ENCODE measurements at regions not wholly inside any gene's neighbourhood (a gene's known extent, or its start where the extent isn't known, plus 50 kb on each side); places are given as distances from the start of the nearest gene placed in this dataset.

- Histone ChIP-seq H3F3A (ENCODE audit: insufficient read depth, low read length) (no peaks in the 10 kb centered on the region), H3K4me3 (ENCODE audit: low read depth, low read length, poor library complexity, severe bottlenecking) (no peak overlapping the region), H3K79me2 (ENCODE audit: insufficient read depth, low read length) (no peaks in the 10 kb centered on the region), H4K20me1 (ENCODE audit: insufficient read depth, low read length) (no peaks in the 10 kb centered on the region), H3K27ac (ENCODE audit: low read depth, low read length, poor library complexity, severe bottlenecking) (no peak overlapping the region), H2AFZ (ENCODE audit: low read length) (no peak overlapping the region), H3K27me3 (ENCODE audit: insufficient read depth, low read length) (no peaks in the 10 kb centered on the region), H3K9ac (ENCODE audit: low read length) (no peak overlapping the region), H3K9me2 (ENCODE audit: low read depth, low read length) (no peaks in the 10 kb centered on the region), H3K4me2 (ENCODE audit: low read length) (no peak overlapping the region), H3K4me1 (ENCODE audit: insufficient read depth, low read length, severe bottlenecking) (no peaks in the 10 kb centered on the region), H3K9me3 (ENCODE audit: low read length) (no peaks in the 10 kb centered on the region), H3K36me3 (ENCODE audit: insufficient read depth, low read length) (no peaks in the 10 kb centered on the region)
- TF ChIP-seq EZH2 (IDR thresholded peaks at IDR 0.05; ENCODE audit: borderline replicate concordance, low read length): no peak
- TF ChIP-seq, protein P1, sequence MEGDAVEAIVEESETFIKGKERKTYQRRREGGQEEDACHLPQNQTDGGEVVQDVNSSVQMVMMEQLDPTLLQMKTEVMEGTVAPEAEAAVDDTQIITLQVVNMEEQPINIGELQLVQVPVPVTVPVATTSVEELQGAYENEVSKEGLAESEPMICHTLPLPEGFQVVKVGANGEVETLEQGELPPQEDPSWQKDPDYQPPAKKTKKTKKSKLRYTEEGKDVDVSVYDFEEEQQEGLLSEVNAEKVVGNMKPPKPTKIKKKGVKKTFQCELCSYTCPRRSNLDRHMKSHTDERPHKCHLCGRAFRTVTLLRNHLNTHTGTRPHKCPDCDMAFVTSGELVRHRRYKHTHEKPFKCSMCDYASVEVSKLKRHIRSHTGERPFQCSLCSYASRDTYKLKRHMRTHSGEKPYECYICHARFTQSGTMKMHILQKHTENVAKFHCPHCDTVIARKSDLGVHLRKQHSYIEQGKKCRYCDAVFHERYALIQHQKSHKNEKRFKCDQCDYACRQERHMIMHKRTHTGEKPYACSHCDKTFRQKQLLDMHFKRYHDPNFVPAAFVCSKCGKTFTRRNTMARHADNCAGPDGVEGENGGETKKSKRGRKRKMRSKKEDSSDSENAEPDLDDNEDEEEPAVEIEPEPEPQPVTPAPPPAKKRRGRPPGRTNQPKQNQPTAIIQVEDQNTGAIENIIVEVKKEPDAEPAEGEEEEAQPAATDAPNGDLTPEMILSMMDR (IDR thresholded peaks at IDR 0.05; ENCODE audit: low read length): no peak
Measured at GRCh38 chr22:27674261-27674923, 127.2 kb downstream of the MN1 start.

GRCh38 chr22:27676545-27677213 is 124.9 kb downstream of the MN1 start:
- H4K20me1 ChIP-seq (ENCODE audit: insufficient read depth, low read length): no peaks in the 10 kb centered on the region
- H3K27ac ChIP-seq (ENCODE audit: low read depth, low read length, poor library complexity, severe bottlenecking): no peak overlapping the region
- H2AFZ ChIP-seq (ENCODE audit: low read length): no peak overlapping the region
- H3K9me2 ChIP-seq (ENCODE audit: low read depth, low read length): no peaks in the 10 kb centered on the region
- no peak for TF ChIP-seq EZH2 (IDR thresholded peaks at IDR 0.05; ENCODE audit: borderline replicate concordance, low read length)
- TF ChIP-seq, protein P1 (IDR thresholded peaks at IDR 0.05; ENCODE audit: low read length): no peak
- H3F3A ChIP-seq (ENCODE audit: insufficient read depth, low read length): no peaks in the 10 kb centered on the region
- no peaks in the 10 kb centered on the region for H3K79me2 ChIP-seq (ENCODE audit: insufficient read depth, low read length)
- no peak overlapping the region for H3K4me2 ChIP-seq (ENCODE audit: low read length)
- no peaks in the 10 kb centered on the region for H3K9me3 ChIP-seq (ENCODE audit: low read length)
- H3K4me1 ChIP-seq (ENCODE audit: insufficient read depth, low read length, severe bottlenecking): no peaks in the 10 kb centered on the region
- H3K9ac ChIP-seq (ENCODE audit: low read length): no peak overlapping the region
- no peaks in the 10 kb centered on the region; the same call in 1 of the 2 replicates for H3K27me3 ChIP-seq (ENCODE audit: insufficient read depth, low read length)
- H3K4me3 ChIP-seq (ENCODE audit: low read depth, low read length, poor library complexity, severe bottlenecking): no peak overlapping the region
- H3K36me3 ChIP-seq (ENCODE audit: insufficient read depth, low read length): no peaks in the 10 kb centered on the region

DNA sequence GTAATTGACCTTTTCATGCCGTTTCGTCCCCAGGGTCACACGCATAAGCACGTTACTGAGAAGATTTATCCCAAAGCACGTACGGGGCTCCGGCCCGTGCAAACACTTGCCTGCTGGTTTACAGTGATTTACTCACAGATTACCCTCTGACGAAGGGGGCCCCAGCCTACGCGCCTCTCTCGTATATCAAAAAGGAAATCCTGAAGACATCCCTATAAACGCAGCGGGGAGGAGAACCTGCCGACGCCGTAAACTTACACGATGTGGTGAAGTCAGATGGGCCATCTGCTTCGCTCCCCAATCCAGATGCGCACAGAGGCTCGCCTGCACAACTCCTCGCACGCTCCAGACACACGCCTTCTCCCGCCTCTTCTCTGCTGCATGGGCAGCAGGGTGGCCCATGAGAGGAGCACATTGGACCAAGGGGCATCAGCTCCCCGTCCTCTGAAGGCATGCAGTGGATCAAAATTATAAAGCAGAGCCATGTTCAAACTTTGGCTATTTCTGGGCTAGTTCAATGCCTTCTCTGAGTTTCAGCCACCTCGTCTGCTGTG is 123.6 kb downstream of the MN1 start:
- TF ChIP-seq, protein P1 (IDR thresholded peaks at IDR 0.05; ENCODE audit: low read length): no peak
- no peak for TF ChIP-seq EZH2 (IDR thresholded peaks at IDR 0.05; ENCODE audit: borderline replicate concordance, low read length)
- H2AFZ ChIP-seq (ENCODE audit: low read length): no peak overlapping the region
- H3K27me3 ChIP-seq (ENCODE audit: insufficient read depth, low read length): no peaks in the 10 kb centered on the region; the same call in 1 of the 2 replicates
- H3K9me3 ChIP-seq (ENCODE audit: low read length): no peaks in the 10 kb centered on the region
- H3K36me3 ChIP-seq (ENCODE audit: insufficient read depth, low read length): no peaks in the 10 kb centered on the region
- H3K9me2 ChIP-seq (ENCODE audit: low read depth, low read length): no peaks in the 10 kb centered on the region
- no peaks in the 10 kb centered on the region for H3K79me2 ChIP-seq (ENCODE audit: insufficient read depth, low read length)
- no peaks in the 10 kb centered on the region for H3F3A ChIP-seq (ENCODE audit: insufficient read depth, low read length)
- H3K27ac ChIP-seq (ENCODE audit: low read depth, low read length, poor library complexity, severe bottlenecking): no peak overlapping the region
- no peak overlapping the region for H3K9ac ChIP-seq (ENCODE audit: low read length)
- H4K20me1 ChIP-seq (ENCODE audit: insufficient read depth, low read length): no peaks in the 10 kb centered on the region
- H3K4me2 ChIP-seq (ENCODE audit: low read length): no peak overlapping the region
- H3K4me1 ChIP-seq (ENCODE audit: insufficient read depth, low read length, severe bottlenecking): no peaks in the 10 kb centered on the region
- no peak overlapping the region for H3K4me3 ChIP-seq (ENCODE audit: low read depth, low read length, poor library complexity, severe bottlenecking)

All from OCI-LY1 (cell line).